ENCODE measurements at regions not wholly inside any gene's neighbourhood (a gene's known extent, or its start where the extent isn't known, plus 50 kb on each side); places are given as distances from the start of the nearest gene placed in this dataset.
"Not testable (repeated sequence)": the region's sequence is repeated elsewhere in the genome, so short reads cannot be mapped to it uniquely, and the experiment has no call there.

GRCh38 chr1:29800522-29800956 is 564.2 kb downstream of the PTPRU start:
- DNase-seq (ENCODE audit: insufficient read length): no peak
- FAIRE-seq: no peak
- TF ChIP-seq TAF1 (IDR thresholded peaks at IDR 0.05; ENCODE audit: borderline replicate concordance, low read depth, low read length) (no peak), POLR2AphosphoS5 (IDR thresholded peaks at IDR 0.05; ENCODE audit: low read depth, low read length) (no peak), POLR2A (IDR thresholded peaks at IDR 0.05; ENCODE audit: low read depth, low read length) (no peak)

DNA sequence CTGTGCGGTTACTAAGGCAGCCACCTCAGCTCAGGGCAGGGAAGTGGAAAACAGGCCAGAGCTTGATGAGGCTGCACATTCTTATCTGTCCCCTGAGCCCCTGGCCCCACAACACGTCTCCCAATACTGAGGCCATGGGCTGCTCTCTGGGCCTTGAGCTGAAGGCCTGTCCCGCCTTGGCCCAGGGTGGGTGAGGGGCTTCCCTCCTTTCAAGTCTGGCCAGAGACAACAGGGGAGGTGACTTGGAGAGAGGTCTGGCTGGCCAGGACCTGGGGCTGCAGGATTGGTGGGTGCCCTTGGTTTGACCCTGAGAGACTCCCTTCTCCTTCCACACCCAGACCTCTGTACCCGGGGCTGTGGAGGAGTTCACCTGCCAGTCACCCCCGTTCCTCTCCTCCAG is 563.8 kb downstream of the PTPRU start:
- no peak for FAIRE-seq
- TF ChIP-seq TAF1 (IDR thresholded peaks at IDR 0.05; ENCODE audit: borderline replicate concordance, low read depth, low read length): no peak
- no peak for TF ChIP-seq POLR2A (IDR thresholded peaks at IDR 0.05; ENCODE audit: low read depth, low read length)
- DNase-seq (ENCODE audit: insufficient read length): no peak

GRCh38 chr1:29798699-29799566 is 562.6 kb downstream of the PTPRU start:
- peak; percentile 71 for FAIRE-seq
- no peak for DNase-seq (ENCODE audit: insufficient read length)
- TF ChIP-seq POLR2A (IDR thresholded peaks at IDR 0.05; ENCODE audit: low read depth, low read length) (no peak), TAF1 (IDR thresholded peaks at IDR 0.05; ENCODE audit: borderline replicate concordance, low read depth, low read length) (no peak), POLR2AphosphoS5 (IDR thresholded peaks at IDR 0.05; ENCODE audit: low read depth, low read length) (no peak)

DNA sequence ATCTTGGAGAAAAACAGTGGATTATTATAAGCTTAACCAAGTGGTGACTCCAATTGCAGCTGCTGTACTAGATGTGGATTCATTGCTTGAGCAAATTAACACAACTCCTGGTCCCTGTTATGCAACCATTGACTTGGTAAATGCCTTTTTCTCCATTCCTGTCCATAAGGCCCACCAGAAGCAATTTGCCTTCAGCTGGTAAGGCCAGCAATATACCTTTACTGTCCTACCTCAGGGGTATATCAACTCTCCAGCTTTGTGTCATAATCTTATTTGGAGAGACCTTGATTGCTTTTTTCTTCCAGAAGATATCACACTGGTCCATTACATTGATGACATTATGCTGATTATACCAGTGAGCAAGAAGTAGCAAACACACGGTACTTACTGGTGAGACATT is 560.8 kb downstream of the PTPRU start:
- DNase-seq (ENCODE audit: insufficient read length); FAIRE-seq: not testable (repeated sequence)

DNA sequence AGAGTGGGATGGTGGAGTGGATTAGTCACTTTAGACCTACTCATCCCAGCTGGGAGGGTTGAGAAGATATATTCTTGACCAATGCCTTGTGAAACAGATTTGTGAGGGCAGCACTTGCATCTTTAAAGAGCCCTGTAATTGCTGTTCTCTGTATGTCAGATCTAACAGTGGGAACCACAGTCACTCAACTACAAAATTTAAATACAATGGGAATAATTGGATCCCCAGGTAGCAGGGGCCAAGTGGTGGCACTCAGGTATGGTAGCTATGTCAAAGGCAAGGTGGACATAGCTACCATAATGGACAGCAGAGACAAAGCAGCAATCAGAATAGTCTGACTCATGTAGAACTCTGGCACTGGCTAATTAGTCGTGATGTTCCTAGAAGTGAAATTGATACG is 559.6 kb downstream of the PTPRU start:
- not testable (repeated sequence) for FAIRE-seq; DNase-seq (ENCODE audit: insufficient read length)

GRCh38 chr1:29793653-29794348 is 557.5 kb downstream of the PTPRU start:
- DNase-seq (ENCODE audit: insufficient read length) (no peak), FAIRE-seq (no peak)
- TF ChIP-seq POLR2A (IDR thresholded peaks at IDR 0.05; ENCODE audit: low read depth, low read length) (no peak), TAF1 (IDR thresholded peaks at IDR 0.05; ENCODE audit: borderline replicate concordance, low read depth, low read length) (no peak), POLR2AphosphoS5 (IDR thresholded peaks at IDR 0.05; ENCODE audit: low read depth, low read length) (no peak)

DNA sequence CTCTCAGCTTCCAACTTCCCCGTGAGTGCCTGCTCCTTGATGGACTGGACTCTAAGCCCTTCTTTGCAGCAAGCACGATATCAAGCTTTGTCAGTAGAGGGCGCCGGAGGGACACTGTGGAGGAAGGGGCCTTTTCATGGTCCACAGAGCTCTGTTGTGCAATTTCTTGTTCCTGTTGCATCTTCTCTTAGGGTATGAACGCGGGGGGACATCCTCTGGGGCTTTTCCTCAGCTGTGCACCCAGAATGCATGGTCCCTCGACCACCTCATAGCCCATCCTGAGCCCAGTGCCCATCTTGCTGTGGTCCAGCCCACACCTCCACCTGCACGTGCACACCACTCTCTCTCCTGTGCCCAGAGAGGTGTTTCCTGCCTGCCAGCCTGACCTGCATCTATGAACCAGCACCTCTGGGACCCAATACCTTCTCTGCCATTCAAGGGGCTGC is 556.8 kb downstream of the PTPRU start:
- peak; percentile 86 for FAIRE-seq
- no peak for DNase-seq (ENCODE audit: insufficient read length)
- TF ChIP-seq POLR2A (IDR thresholded peaks at IDR 0.05; ENCODE audit: low read depth, low read length): no peak
- TF ChIP-seq POLR2AphosphoS5 (IDR thresholded peaks at IDR 0.05; ENCODE audit: low read depth, low read length): no peak

GRCh38 chr1:29789910-29790247 is 553.6 kb downstream of the PTPRU start:
- no peak for DNase-seq (ENCODE audit: insufficient read length)
- no peak for FAIRE-seq
- no peak for TF ChIP-seq POLR2AphosphoS5 (IDR thresholded peaks at IDR 0.05; ENCODE audit: low read depth, low read length)
- no peak for TF ChIP-seq TAF1 (IDR thresholded peaks at IDR 0.05; ENCODE audit: borderline replicate concordance, low read depth, low read length)
- TF ChIP-seq POLR2A (IDR thresholded peaks at IDR 0.05; ENCODE audit: low read depth, low read length): no peak

GRCh38 chr1:29789221-29789909 is 553.0 kb downstream of the PTPRU start:
- no peak for TF ChIP-seq POLR2AphosphoS5 (IDR thresholded peaks at IDR 0.05; ENCODE audit: low read depth, low read length)
- no peak for TF ChIP-seq POLR2A (IDR thresholded peaks at IDR 0.05; ENCODE audit: low read depth, low read length)
- TF ChIP-seq TAF1 (IDR thresholded peaks at IDR 0.05; ENCODE audit: borderline replicate concordance, low read depth, low read length): no peak
- DNase-seq (ENCODE audit: insufficient read length): no peak
- no peak for FAIRE-seq

GRCh38 chr1:29786791-29787732 is 550.7 kb downstream of the PTPRU start:
- DNase-seq (ENCODE audit: insufficient read length): no peak
- FAIRE-seq: no peak
- no peak for TF ChIP-seq TAF1 (IDR thresholded peaks at IDR 0.05; ENCODE audit: borderline replicate concordance, low read depth, low read length)
- no peak for TF ChIP-seq POLR2AphosphoS5 (IDR thresholded peaks at IDR 0.05; ENCODE audit: low read depth, low read length)
- TF ChIP-seq POLR2A (IDR thresholded peaks at IDR 0.05; ENCODE audit: low read depth, low read length): no peak

DNA sequence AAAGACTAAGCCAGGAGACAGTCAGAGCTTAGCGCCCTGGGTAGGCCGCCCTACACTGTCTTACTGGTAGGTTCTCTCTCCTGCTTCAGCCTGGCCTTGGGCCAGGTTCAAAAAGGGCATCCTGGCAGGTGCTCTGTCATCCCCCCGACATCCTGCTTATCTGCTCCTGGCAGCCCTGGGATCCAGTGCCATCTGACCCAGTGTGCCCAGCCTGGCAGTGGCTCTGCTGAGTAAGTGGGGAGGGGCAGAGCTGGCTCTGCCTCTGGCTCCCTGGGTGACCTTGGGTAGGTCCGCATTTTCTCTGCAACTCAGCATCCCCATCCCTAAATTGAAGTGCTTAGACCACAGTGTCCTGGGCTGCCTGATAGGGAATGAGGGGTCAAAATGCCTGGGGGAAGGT is 549.9 kb downstream of the PTPRU start:
- TF ChIP-seq TAF1 (IDR thresholded peaks at IDR 0.05; ENCODE audit: borderline replicate concordance, low read depth, low read length) (no peak), POLR2A (IDR thresholded peaks at IDR 0.05; ENCODE audit: low read depth, low read length) (no peak), POLR2AphosphoS5 (IDR thresholded peaks at IDR 0.05; ENCODE audit: low read depth, low read length) (no peak)
- no peak for DNase-seq (ENCODE audit: insufficient read length)
- FAIRE-seq: no peak
